H9 (cell line): ENCODE measurements at regions not wholly inside any gene's neighbourhood (a gene's known extent, or its start where the extent isn't known, plus 50 kb on each side); places are given as distances from the start of the nearest gene placed in this dataset.

Experiments
- DNase-seq: peaks from one replicate; pipeline ENCODE4 v3.0.0-alpha.2; 2017
- H2AFZ ChIP-seq: one replicate; pipeline ENCODE4 v1.6.1; 2013; ENCODE audit warnings: mild to moderate bottlenecking, low read length, control low read depth, moderate library complexity
- H2AK5ac ChIP-seq: 2 replicates; pipeline ENCODE4 v1.6.1; 2013; ENCODE audit warnings: low read length, control low read depth, mixed read lengths; ENCODE audit not compliant: insufficient read length
- H2BK120ac ChIP-seq: one replicate; pipeline ENCODE4 v1.6.1; 2013; ENCODE audit warnings: low read depth, mild to moderate bottlenecking, low read length, control low read depth, inconsistent platforms; ENCODE audit not compliant: poor library complexity, severe bottlenecking
- H2BK12ac ChIP-seq: 2 replicates; pipeline ENCODE4 v1.6.1; 2013; ENCODE audit warnings: low read length, control low read depth, mixed read lengths, low read depth; ENCODE audit not compliant: insufficient read length
- H2BK15ac ChIP-seq: 2 replicates; pipeline ENCODE4 v1.6.1; 2013; ENCODE audit warnings: low read depth, low read length, control low read depth
- H2BK20ac ChIP-seq: one replicate; pipeline ENCODE4 v1.6.1; 2013; ENCODE audit warnings: low read depth, mild to moderate bottlenecking, low read length, control low read depth, inconsistent platforms; ENCODE audit not compliant: poor library complexity, severe bottlenecking
- H2BK5ac ChIP-seq: 2 replicates; pipeline ENCODE4 v1.6.1; 2013; ENCODE audit warnings: low read length, control low read depth, mixed read lengths; ENCODE audit not compliant: insufficient read length
- H3K14ac ChIP-seq: 2 replicates; pipeline ENCODE4 v1.6.1; 2013; ENCODE audit warnings: low read length, control low read depth; ENCODE audit not compliant: insufficient read depth
- H3K18ac ChIP-seq: 2 replicates; pipeline ENCODE4 v1.6.1; 2013; ENCODE audit warnings: low read depth, mild to moderate bottlenecking, mixed read lengths, low read length, control low read depth; ENCODE audit not compliant: insufficient read length
- H3K23ac ChIP-seq: 2 replicates; pipeline ENCODE4 v1.6.1; 2013; ENCODE audit warnings: low read length, control low read depth, mixed read lengths, low read depth; ENCODE audit not compliant: insufficient read length
- H3K23me2 ChIP-seq: 2 replicates; pipeline ENCODE4 v1.6.1; 2013; ENCODE audit warnings: low read depth, mild to moderate bottlenecking, mixed read lengths, low read length, control low read depth; ENCODE audit not compliant: insufficient read length, poor library complexity, severe bottlenecking
- H3K27ac ChIP-seq: 2 replicates; pipeline ENCODE4 v1.5.1; 2013; ENCODE audit warnings: low read length, control low read depth, mixed read lengths, low read depth; ENCODE audit not compliant: insufficient read length
- H3K27me3 ChIP-seq: 2 replicates; pipeline ENCODE4 v1.6.1; 2013; ENCODE audit warnings: low read length, control low read depth, inconsistent platforms; ENCODE audit not compliant: insufficient read depth
- H3K4ac ChIP-seq: 2 replicates; pipeline ENCODE4 v1.6.1; 2013; ENCODE audit warnings: low read depth, mild to moderate bottlenecking, control low read depth, inconsistent platforms, low read length, moderate library complexity
- H3K4me1 ChIP-seq: 2 replicates; pipeline ENCODE4 v1.6.1; 2013; ENCODE audit warnings: low read length, control low read depth, inconsistent platforms; ENCODE audit not compliant: insufficient read depth
- H3K4me2 ChIP-seq: 2 replicates; pipeline ENCODE4 v1.6.1; 2013; ENCODE audit warnings: low read length, control low read depth, mixed read lengths; ENCODE audit not compliant: insufficient read length, insufficient read depth
- H3K56ac ChIP-seq: 2 replicates; pipeline ENCODE4 v1.6.1; 2013; ENCODE audit warnings: low read depth, mild to moderate bottlenecking, mixed read lengths, low read length, control low read depth; ENCODE audit not compliant: insufficient read length
- H3K79me1 ChIP-seq: 2 replicates; pipeline ENCODE4 v1.6.1; 2013; ENCODE audit warnings: low read depth, mild to moderate bottlenecking, moderate library complexity, low read length, control low read depth, inconsistent platforms; ENCODE audit not compliant: insufficient read depth, poor library complexity, severe bottlenecking
- H3K79me2 ChIP-seq: 2 replicates; pipeline ENCODE4 v1.6.1; 2013; ENCODE audit warnings: low read length, control low read depth, inconsistent platforms; ENCODE audit not compliant: insufficient read depth
- H3K9ac ChIP-seq: 2 replicates; pipeline ENCODE4 v1.6.1; 2013; ENCODE audit warnings: low read length, control low read depth, mixed read lengths; ENCODE audit not compliant: insufficient read length; ENCODE audit errors: extremely low read depth
- H3K9me3 ChIP-seq: one replicate; pipeline ENCODE4 v1.6.1; 2013; ENCODE audit warnings: low read depth, low read length, inconsistent platforms; ENCODE audit not compliant: control insufficient read depth
- H3T11ph ChIP-seq: one replicate; pipeline ENCODE4 v1.6.1; 2013; ENCODE audit warnings: mild to moderate bottlenecking, low read length, control low read depth, inconsistent platforms
- H4K20me1 ChIP-seq: one replicate; pipeline ENCODE4 v1.6.1; 2013; ENCODE audit not compliant: control insufficient read depth, insufficient read length, insufficient read depth
- H4K5ac ChIP-seq: 2 replicates; pipeline ENCODE4 v1.6.1; 2013; ENCODE audit warnings: low read depth, mild to moderate bottlenecking, mixed read lengths, low read length, control low read depth; ENCODE audit not compliant: insufficient read length
- H4K8ac ChIP-seq: replicated peaks from 2 replicates; pipeline ENCODE4 v1.6.1; 2013; ENCODE audit warnings: low read length, control low read depth, mixed read lengths, low read depth; ENCODE audit not compliant: insufficient read length
- H4K91ac ChIP-seq: 2 replicates; pipeline ENCODE4 v1.6.1; 2013; ENCODE audit warnings: low read depth, mild to moderate bottlenecking, moderate library complexity, mixed read lengths, low read length, control low read depth; ENCODE audit not compliant: insufficient read length
- H3K27ac Mint-ChIP-seq, 3 experiments: 2 replicates in 2 of 3; 3 replicates in 1 of 3; pipeline ENCODE4 v1.8.0; 2020 to 2021; ENCODE audit warnings: mixed read lengths in 3 of 3, mild to moderate bottlenecking in 1 of 3, moderate library complexity in 1 of 3
- H3K27me3 Mint-ChIP-seq: 2 replicates; pipeline ENCODE4 v1.8.0; 2021; ENCODE audit warnings: low read depth, mild to moderate bottlenecking, moderate library complexity, mixed read lengths
- H3K36me3 Mint-ChIP-seq, 3 experiments: 2 replicates in 2 of 3; 3 replicates in 1 of 3; pipeline ENCODE4 v1.8.0; 2020 to 2021; ENCODE audit warnings: low read depth in 3 of 3, mixed read lengths in 3 of 3; ENCODE audit not compliant: insufficient read depth in 1 of 3
- H3K4me1 Mint-ChIP-seq, 2 experiments: 2 replicates each; pipeline ENCODE4 v1.8.0; 2020; ENCODE audit warnings: mixed read lengths in 2 of 2
- H3K4me3 Mint-ChIP-seq, 2 experiments: 2 replicates in 1 of 2; 3 replicates in 1 of 2; pipeline ENCODE4 v1.8.0; 2020 to 2021; ENCODE audit warnings: mild to moderate bottlenecking in 2 of 2, mixed read lengths in 2 of 2, moderate library complexity in 1 of 2
- H3K9me3 Mint-ChIP-seq, 2 experiments: 2 replicates in 1 of 2; 3 replicates in 1 of 2; pipeline ENCODE4 v1.8.0; 2020; ENCODE audit warnings: mild to moderate bottlenecking in 2 of 2, mixed read lengths in 2 of 2, moderate library complexity in 1 of 2
- CTCF ChIP-seq: fragments of 200-600 bp; sonication (generic); conservative IDR thresholded peaks from 3 replicates; pipeline ENCODE4 v1.8.0; 2021; ENCODE audit warnings: antibody characterized with exemption, mild to moderate bottlenecking
- WGBS: extraction: QIAGEN DNeasy Blood & Tissue Kit; methylation state at CpG from one replicate; pipeline ENCODE4 v1.1.7; 2013; ENCODE audit warnings: missing lambda C conversion rate, low lambda C conversion rate, mixed read lengths; ENCODE audit not compliant: insufficient read length; ENCODE audit errors: extremely low coverage; 5-methylcytosine and 5-hydroxymethylcytosine counted together

GRCh38 chr1:232687728-232688127 is 57.8 kb upstream of the SIPA1L2 start:
- Mint-ChIP-seq H3K27me3 (peaks cover 12% of the 10 kb centered on the region), H3K4me1 (no peaks in the 10 kb centered on the region), H3K9me3 (no peaks in the 10 kb centered on the region), H3K27ac (no peak overlapping the region), H3K36me3 (no peaks in the 10 kb centered on the region), H3K4me3 (no peak overlapping the region)
- no peak overlapping the region for H3K18ac ChIP-seq
- no peaks in the 10 kb centered on the region for H3K4me1 ChIP-seq
- no peak overlapping the region for H2BK12ac ChIP-seq
- H3K56ac ChIP-seq: no peak overlapping the region
- no peak overlapping the region for H4K5ac ChIP-seq
- H3K23me2 ChIP-seq: no peaks in the 10 kb centered on the region
- no peak overlapping the region for H3K9ac ChIP-seq
- no peak for DNase-seq
- H2BK20ac ChIP-seq: no peak overlapping the region
- no peaks in the 10 kb centered on the region for H3K27me3 ChIP-seq
- no CpG with 5 or more reads among the region's 5 CpGs for WGBS
- no peak overlapping the region for H3K23ac ChIP-seq
- no peak overlapping the region for H3K4ac ChIP-seq
- no peak overlapping the region for H2BK5ac ChIP-seq
- H2BK15ac ChIP-seq: no peak overlapping the region
- H2AK5ac ChIP-seq: no peak overlapping the region
- no peak overlapping the region for H3T11ph ChIP-seq
- H3K4me2 ChIP-seq: no peak overlapping the region
- no peaks in the 10 kb centered on the region for H4K20me1 ChIP-seq
- no peak overlapping the region for H4K91ac ChIP-seq
- H3K27ac ChIP-seq: no peak overlapping the region
- H2BK120ac ChIP-seq: no peak overlapping the region
- H3K14ac ChIP-seq: no peak overlapping the region
- no peak for TF ChIP-seq CTCF
- H3K79me2 ChIP-seq: no peaks in the 10 kb centered on the region; the same call in 1 of the 2 replicates
- no peak overlapping the region for H2AFZ ChIP-seq
- no peaks in the 10 kb centered on the region for H3K9me3 ChIP-seq
- H4K8ac ChIP-seq: no peak overlapping the region
- no peaks in the 10 kb centered on the region for H3K79me1 ChIP-seq
